SK-N-SH treated with all-trans-retinoic acid at 6 μM for 48 hours (cell line): ENCODE measurements at regions not wholly inside any gene's neighbourhood (a gene's known extent, or its start where the extent isn't known, plus 50 kb on each side); places are given as distances from the start of the nearest gene placed in this dataset.

ENCODE experiments used
- ATAC-seq: fragments of 200-7000 bp; cut with Tn5 transposase; 3 replicates; pipeline ENCODE4 v1.9.1; 2020; ENCODE audit warnings: mild to moderate bottlenecking, moderate library complexity
- ARNTL ChIP-seq: fragments of 450-650 bp; formaldehyde crosslinking; IDR thresholded peaks from 2 replicates; pipeline ENCODE4 v1.5.0; 2020; ENCODE audit warnings: low read depth, mild to moderate bottlenecking, moderate library complexity, borderline replicate concordance
- BACH2 ChIP-seq: fragments of 250-450 bp; sonication (Bioruptor Pico); IDR thresholded peaks from 2 replicates; pipeline ENCODE4 v1.9.0; 2021; ENCODE audit warnings: mild to moderate bottlenecking, borderline replicate concordance
- CSDC2 ChIP-seq: fragments of 250-450 bp; sonication (Bioruptor Pico); IDR thresholded peaks from 2 replicates; pipeline ENCODE4 v1.5.0; 2020; ENCODE audit warnings: mild to moderate bottlenecking, moderate library complexity
- ESRRG ChIP-seq: fragments of 250-450 bp; sonication (Bioruptor Pico); IDR thresholded peaks from 2 replicates; pipeline ENCODE4 v1.6.1; 2021; ENCODE audit warnings: mild to moderate bottlenecking
- GLIS3 ChIP-seq: fragments of 250-450 bp; sonication (Bioruptor Pico); IDR thresholded peaks from 2 replicates; pipeline ENCODE4 v1.5.0; 2020; ENCODE audit warnings: mild to moderate bottlenecking, moderate library complexity
- ISL1 ChIP-seq: fragments of 250-450 bp; sonication (Bioruptor Pico); IDR thresholded peaks from 2 replicates; pipeline ENCODE4 v2.1.2; 2022; ENCODE audit warnings: mild to moderate bottlenecking, moderate library complexity
- OSR1 ChIP-seq: fragments of 250-450 bp; sonication (Bioruptor Pico); IDR thresholded peaks from 2 replicates; pipeline ENCODE4 v1.8.0; 2022; ENCODE audit warnings: moderate library complexity, mild to moderate bottlenecking, inconsistent platforms
- PPARA ChIP-seq: fragments of 250-450 bp; sonication (Bioruptor Pico); IDR thresholded peaks from 2 replicates; pipeline ENCODE4 v1.5.0; 2020; ENCODE audit warnings: mild to moderate bottlenecking, borderline replicate concordance
- RARB ChIP-seq: fragments of 250-450 bp; sonication (Bioruptor Pico); IDR thresholded peaks from 2 replicates; pipeline ENCODE4 v1.8.0; 2021; ENCODE audit warnings: mild to moderate bottlenecking, moderate library complexity
- SNAI2 ChIP-seq: fragments of 250-450 bp; sonication (Bioruptor Pico); IDR thresholded peaks from 2 replicates; pipeline ENCODE4 v1.5.0; 2020; ENCODE audit warnings: mild to moderate bottlenecking, moderate library complexity
- TOX ChIP-seq: fragments of 250-450 bp; sonication (Bioruptor Pico); IDR thresholded peaks from 2 replicates; pipeline ENCODE4 v1.8.0; 2021; ENCODE audit warnings: mild to moderate bottlenecking, moderate library complexity, borderline replicate concordance
- ZC3H10 ChIP-seq: fragments of 250-450 bp; sonication (Bioruptor Pico); IDR thresholded peaks from 2 replicates; pipeline ENCODE4 v1.5.1; 2021; ENCODE audit warnings: mild to moderate bottlenecking, moderate library complexity
- ZFP30 ChIP-seq: fragments of 450-650 bp; formaldehyde crosslinking; IDR thresholded peaks from 2 replicates; pipeline ENCODE4 v1.5.0; 2022; ENCODE audit warnings: mild to moderate bottlenecking, moderate library complexity
- ZNF565 ChIP-seq: fragments of 450-650 bp; formaldehyde crosslinking; conservative IDR thresholded peaks from 2 replicates; pipeline ENCODE4 v1.5.0; 2020; ENCODE audit warnings: low read depth, mild to moderate bottlenecking, moderate library complexity
- ZNF70 ChIP-seq: fragments of 450-650 bp; formaldehyde crosslinking; IDR thresholded peaks from 2 replicates; pipeline ENCODE4 v1.5.0; 2020; ENCODE audit warnings: mild to moderate bottlenecking, moderate library complexity
- TF ChIP-seq, protein P1 (sequence below): fragments of 250-450 bp; sonication (Bioruptor Pico); IDR thresholded peaks from 2 replicates; pipeline ENCODE4 v1.8.0; 2021; ENCODE audit warnings: low read depth, mild to moderate bottlenecking, moderate library complexity, borderline replicate concordance
- TF ChIP-seq, protein P2 (sequence below): fragments of 250-450 bp; sonication (Bioruptor Pico); IDR thresholded peaks from 2 replicates; pipeline ENCODE4 v1.5.1; 2020; ENCODE audit warnings: low read depth, mild to moderate bottlenecking, moderate library complexity
- TF ChIP-seq, protein P3 (sequence below): fragments of 250-450 bp; sonication (Bioruptor Pico); IDR thresholded peaks from 2 replicates; pipeline ENCODE4 v1.5.0; 2020; ENCODE audit warnings: mild to moderate bottlenecking, moderate library complexity
- TF ChIP-seq, protein P4 (sequence below): fragments of 250-450 bp; sonication (Bioruptor Pico); IDR thresholded peaks from 2 replicates; pipeline ENCODE4 v1.8.0; 2020; ENCODE audit warnings: mild to moderate bottlenecking, moderate library complexity, borderline replicate concordance

DNA sequence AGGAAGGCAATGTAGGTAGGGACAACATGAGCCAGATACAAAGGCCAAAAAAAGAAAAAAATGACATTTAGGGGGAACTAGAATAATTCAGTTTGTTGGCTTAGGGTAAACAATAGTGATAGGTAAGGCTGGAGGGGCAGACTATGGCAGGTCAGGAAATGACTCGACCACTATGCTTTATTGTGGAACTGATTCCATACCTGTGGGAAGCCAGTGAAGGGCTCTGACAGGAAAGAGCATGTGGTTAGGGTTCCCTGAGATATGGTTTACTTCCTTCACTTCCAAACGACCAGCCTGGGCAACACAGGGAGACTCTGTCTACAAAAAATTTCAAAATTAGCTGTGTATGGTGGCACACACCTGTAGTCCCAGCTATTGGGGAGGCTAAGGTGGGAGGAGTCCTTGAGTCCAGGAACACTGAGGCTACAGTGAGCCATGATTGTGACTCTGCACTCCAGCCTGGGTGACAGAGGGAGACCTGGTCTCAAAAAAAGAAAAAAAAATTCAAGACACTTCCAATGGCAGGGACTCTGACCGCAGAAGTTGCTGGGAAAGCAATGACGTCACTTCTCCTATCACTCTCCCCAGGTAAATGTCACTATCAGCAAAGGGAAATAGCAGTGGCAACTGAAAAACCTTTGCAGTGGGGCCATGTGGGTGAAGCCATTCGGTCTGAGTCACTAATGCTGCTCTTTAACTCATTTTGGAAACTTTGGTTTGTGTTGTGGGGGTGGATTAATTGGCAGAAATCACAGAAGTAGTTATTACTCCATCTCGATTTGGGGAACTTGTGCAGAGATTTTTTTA lies 192.8 kb upstream of the TSC22D1 start (continued):
- no peak for TF ChIP-seq TOX (CRISPR knock-in tag)
- TF ChIP-seq ARNTL (CRISPR knock-in tag) = no peak
- TF ChIP-seq, all 23 proteins: peak for 0

DNA sequence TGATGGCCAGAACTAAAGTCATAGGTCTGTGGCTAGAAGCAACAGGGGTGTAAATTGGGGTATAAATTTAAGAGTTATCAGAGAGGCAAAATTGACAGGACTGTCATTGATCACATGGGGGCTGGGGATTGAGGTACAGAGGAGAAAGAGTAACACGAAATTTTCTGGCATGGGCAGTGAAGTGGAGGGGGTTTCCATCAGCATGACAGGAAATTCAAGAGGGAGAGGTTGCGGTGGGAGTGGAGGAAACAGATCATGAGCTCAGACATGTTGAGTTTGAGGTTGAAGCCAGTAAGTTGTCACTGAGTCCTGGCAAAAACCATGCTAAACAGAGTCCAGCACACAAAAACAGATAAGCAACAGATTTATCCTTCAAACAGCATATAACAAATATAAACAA lies 192.1 kb upstream of the TSC22D1 start:
- TF ChIP-seq ZFP30 (no peak), ZNF565 (CRISPR knock-in tag) (no peak), SNAI2 (CRISPR knock-in tag) (no peak), ZC3H10 (CRISPR knock-in tag) (no peak), RARB (CRISPR knock-in tag) (no peak), ISL1 (CRISPR knock-in tag) (no peak), BACH2 (CRISPR knock-in tag) (no peak), ESRRG (CRISPR knock-in tag) (no peak), GLIS3 (CRISPR knock-in tag) (no peak), OSR1 (CRISPR knock-in tag) (no peak)
- TF ChIP-seq, protein P1, sequence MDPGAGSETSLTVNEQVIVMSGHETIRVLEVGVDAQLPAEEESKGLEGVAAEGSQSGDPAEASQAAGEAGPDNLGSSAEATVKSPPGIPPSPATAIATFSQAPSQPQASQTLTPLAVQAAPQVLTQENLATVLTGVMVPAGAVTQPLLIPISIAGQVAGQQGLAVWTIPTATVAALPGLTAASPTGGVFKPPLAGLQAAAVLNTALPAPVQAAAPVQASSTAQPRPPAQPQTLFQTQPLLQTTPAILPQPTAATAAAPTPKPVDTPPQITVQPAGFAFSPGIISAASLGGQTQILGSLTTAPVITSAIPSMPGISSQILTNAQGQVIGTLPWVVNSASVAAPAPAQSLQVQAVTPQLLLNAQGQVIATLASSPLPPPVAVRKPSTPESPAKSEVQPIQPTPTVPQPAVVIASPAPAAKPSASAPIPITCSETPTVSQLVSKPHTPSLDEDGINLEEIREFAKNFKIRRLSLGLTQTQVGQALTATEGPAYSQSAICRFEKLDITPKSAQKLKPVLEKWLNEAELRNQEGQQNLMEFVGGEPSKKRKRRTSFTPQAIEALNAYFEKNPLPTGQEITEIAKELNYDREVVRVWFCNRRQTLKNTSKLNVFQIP (CRISPR knock-in tag) = no peak
- ATAC-seq = no peak

DNA sequence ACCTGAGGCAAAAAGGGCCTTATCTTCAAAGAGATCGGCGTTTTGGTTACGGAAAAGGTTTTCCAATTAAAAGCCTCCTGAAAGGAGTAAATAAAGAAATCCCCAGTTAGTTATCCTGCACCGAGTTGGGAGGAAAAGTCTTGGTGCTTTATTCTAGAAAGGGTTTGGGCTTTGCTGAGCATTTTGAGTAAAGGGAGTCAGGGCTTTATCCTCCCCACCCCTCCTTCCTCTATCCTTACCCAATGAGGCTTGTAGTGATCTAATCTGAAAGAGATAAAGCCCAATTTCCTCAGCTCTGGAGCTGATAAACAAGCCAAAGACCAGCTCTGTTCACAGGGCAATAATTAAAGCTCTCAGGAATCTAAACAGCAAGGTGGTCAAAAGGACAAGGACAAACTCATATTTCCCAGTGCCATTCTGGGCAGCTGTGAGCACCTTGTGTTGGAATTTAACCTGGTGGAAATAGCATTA lies 188.9 kb upstream of the TSC22D1 start:
- TF ChIP-seq GLIS3 (CRISPR knock-in tag) = no peak
- TF ChIP-seq, protein P2, sequence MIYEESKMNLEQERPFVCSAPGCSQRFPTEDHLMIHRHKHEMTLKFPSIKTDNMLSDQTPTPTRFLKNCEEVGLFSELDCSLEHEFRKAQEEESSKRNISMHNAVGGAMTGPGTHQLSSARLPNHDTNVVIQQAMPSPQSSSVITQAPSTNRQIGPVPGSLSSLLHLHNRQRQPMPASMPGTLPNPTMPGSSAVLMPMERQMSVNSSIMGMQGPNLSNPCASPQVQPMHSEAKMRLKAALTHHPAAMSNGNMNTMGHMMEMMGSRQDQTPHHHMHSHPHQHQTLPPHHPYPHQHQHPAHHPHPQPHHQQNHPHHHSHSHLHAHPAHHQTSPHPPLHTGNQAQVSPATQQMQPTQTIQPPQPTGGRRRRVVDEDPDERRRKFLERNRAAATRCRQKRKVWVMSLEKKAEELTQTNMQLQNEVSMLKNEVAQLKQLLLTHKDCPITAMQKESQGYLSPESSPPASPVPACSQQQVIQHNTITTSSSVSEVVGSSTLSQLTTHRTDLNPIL (CRISPR knock-in tag) = no peak
- TF ChIP-seq, protein P3, sequence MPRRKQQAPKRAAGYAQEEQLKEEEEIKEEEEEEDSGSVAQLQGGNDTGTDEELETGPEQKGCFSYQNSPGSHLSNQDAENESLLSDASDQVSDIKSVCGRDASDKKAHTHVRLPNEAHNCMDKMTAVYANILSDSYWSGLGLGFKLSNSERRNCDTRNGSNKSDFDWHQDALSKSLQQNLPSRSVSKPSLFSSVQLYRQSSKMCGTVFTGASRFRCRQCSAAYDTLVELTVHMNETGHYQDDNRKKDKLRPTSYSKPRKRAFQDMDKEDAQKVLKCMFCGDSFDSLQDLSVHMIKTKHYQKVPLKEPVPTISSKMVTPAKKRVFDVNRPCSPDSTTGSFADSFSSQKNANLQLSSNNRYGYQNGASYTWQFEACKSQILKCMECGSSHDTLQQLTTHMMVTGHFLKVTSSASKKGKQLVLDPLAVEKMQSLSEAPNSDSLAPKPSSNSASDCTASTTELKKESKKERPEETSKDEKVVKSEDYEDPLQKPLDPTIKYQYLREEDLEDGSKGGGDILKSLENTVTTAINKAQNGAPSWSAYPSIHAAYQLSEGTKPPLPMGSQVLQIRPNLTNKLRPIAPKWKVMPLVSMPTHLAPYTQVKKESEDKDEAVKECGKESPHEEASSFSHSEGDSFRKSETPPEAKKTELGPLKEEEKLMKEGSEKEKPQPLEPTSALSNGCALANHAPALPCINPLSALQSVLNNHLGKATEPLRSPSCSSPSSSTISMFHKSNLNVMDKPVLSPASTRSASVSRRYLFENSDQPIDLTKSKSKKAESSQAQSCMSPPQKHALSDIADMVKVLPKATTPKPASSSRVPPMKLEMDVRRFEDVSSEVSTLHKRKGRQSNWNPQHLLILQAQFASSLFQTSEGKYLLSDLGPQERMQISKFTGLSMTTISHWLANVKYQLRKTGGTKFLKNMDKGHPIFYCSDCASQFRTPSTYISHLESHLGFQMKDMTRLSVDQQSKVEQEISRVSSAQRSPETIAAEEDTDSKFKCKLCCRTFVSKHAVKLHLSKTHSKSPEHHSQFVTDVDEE (CRISPR knock-in tag) = no peak
- TF ChIP-seq, protein P1 (CRISPR knock-in tag) = no peak
- no peak for TF ChIP-seq OSR1 (CRISPR knock-in tag)
- TF ChIP-seq ZFP30 = no peak
- no peak for TF ChIP-seq ZC3H10 (CRISPR knock-in tag)
- TF ChIP-seq, protein P4, sequence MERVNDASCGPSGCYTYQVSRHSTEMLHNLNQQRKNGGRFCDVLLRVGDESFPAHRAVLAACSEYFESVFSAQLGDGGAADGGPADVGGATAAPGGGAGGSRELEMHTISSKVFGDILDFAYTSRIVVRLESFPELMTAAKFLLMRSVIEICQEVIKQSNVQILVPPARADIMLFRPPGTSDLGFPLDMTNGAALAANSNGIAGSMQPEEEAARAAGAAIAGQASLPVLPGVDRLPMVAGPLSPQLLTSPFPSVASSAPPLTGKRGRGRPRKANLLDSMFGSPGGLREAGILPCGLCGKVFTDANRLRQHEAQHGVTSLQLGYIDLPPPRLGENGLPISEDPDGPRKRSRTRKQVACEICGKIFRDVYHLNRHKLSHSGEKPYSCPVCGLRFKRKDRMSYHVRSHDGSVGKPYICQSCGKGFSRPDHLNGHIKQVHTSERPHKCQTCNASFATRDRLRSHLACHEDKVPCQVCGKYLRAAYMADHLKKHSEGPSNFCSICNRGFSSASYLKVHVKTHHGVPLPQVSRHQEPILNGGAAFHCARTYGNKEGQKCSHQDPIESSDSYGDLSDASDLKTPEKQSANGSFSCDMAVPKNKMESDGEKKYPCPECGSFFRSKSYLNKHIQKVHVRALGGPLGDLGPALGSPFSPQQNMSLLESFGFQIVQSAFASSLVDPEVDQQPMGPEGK (CRISPR knock-in tag) = no peak
- TF ChIP-seq ZNF70 (CRISPR knock-in tag) = no peak
- no peak for TF ChIP-seq CSDC2 (CRISPR knock-in tag)
- no peak for TF ChIP-seq BACH2 (CRISPR knock-in tag)
- no peak for TF ChIP-seq ESRRG (CRISPR knock-in tag)
- no peak for TF ChIP-seq ZNF565 (CRISPR knock-in tag)
- no peak for TF ChIP-seq RARB (CRISPR knock-in tag)
- no peak for TF ChIP-seq PPARA
- TF ChIP-seq SNAI2 (CRISPR knock-in tag) = no peak
- no peak for ATAC-seq
